Small intestine (tissue), 7 donors: ENCODE measurements at regions not wholly inside any gene's neighbourhood (a gene's known extent, or its start where the extent isn't known, plus 50 kb on each side); places are given as distances from the start of the nearest gene placed in this dataset.
"Not testable (repeated sequence)": the region's sequence is repeated elsewhere in the genome, so short reads cannot be mapped to it uniquely, and the experiment has no call there.

Experiments
- DNase-seq, 2 donors: peaks; one replicate each; pipeline versions ENCODE4 v3.0.0 to v3.0.0-alpha.2; 2013
- FAIRE-seq: peaks from 2 replicates; lab custom pipeline; 2012; peaks lifted over from hg19 to GRCh38; lab: Jason Lieb, UNC
- H3K27ac ChIP-seq, 3 donors: one replicate each; pipeline ENCODE4 v1.5.1; 2013; ENCODE audit warnings: low read length in 2 of 3, mild to moderate bottlenecking in 2 of 3, control low read depth in 1 of 3, inconsistent platforms in 1 of 3, low read depth in 1 of 3, moderate library complexity in 1 of 3
- H3K27me3 ChIP-seq, 3 donors: one replicate each; pipeline ENCODE4 v1.6.1; 2013; ENCODE audit warnings: low read length in 3 of 3, inconsistent platforms in 1 of 3; ENCODE audit not compliant: control insufficient read depth in 3 of 3, insufficient read depth in 3 of 3
- H3K36me3 ChIP-seq, 3 donors: one replicate each; pipeline ENCODE4 v1.6.1; 2013; ENCODE audit warnings: low read length in 3 of 3, inconsistent platforms in 1 of 3, low read depth in 1 of 3, mild to moderate bottlenecking in 1 of 3, moderate library complexity in 1 of 3; ENCODE audit not compliant: control insufficient read depth in 3 of 3, insufficient read depth in 2 of 3
- H3K4me1 ChIP-seq, 3 donors: one replicate each; pipeline ENCODE4 v1.6.1; 2013; ENCODE audit warnings: low read length in 2 of 3, inconsistent platforms in 1 of 3, low read depth in 1 of 3, mild to moderate bottlenecking in 1 of 3, moderate library complexity in 1 of 3; ENCODE audit not compliant: control insufficient read depth in 3 of 3, insufficient read depth in 2 of 3
- H3K4me3 ChIP-seq, 3 donors: one replicate each; pipeline ENCODE4 v1.5.1; 2013; ENCODE audit warnings: low read length in 3 of 3, control low read depth in 1 of 3, inconsistent platforms in 1 of 3, low read depth in 1 of 3, mild to moderate bottlenecking in 1 of 3, moderate library complexity in 1 of 3
- H3K9me3 ChIP-seq, 2 donors: one replicate each; pipeline ENCODE4 v1.6.1; 2013; ENCODE audit warnings: low read depth in 1 of 2, low read length in 1 of 2; ENCODE audit not compliant: control insufficient read depth in 2 of 2, insufficient read depth in 1 of 2
- WGBS, 3 donors: extraction: QIAGEN DNeasy Blood & Tissue Kit; methylation state at CpG; one replicate each; pipeline ENCODE4 v1.1.7; 2013; 5-methylcytosine and 5-hydroxymethylcytosine counted together
- donor health status: healthy with polysubstance abuse.
- donor health status: control.
- donor health status: control.
- donor health status: Bipolar disorder and iron deficiency.
- donor health status: healthy.

DNA sequence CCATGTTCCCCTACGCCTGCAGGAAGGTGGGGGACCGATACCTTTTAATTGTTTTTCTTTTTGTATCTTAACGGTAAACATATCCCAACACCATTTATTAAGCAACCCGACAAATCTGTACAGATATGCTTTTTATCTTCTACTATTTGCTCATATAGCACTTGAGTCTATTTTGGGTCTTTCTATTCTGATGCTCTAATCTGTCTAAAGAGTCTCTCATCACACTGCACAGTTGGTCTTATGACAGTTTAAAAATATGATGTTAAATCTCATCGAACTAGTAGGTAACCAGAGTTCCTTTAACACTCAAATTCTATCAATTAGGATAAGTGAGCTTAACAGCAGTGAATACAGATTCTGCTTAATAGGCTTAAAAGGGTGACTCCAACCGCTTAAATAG, 111.6 kb downstream of the SOCS6 start:
- Histone ChIP-seq H3K27ac (no peak overlapping the region), H3K36me3 (no peaks in the 10 kb centered on the region), H3K9me3 (no peaks in the 10 kb centered on the region), H3K27me3 (no peaks in the 10 kb centered on the region), H3K4me1 (no peaks in the 10 kb centered on the region), H3K4me3 (no peak overlapping the region)
- DNase-seq (no peak), FAIRE-seq (no peak)
- 77 to 85% (median 81%) methylated on average over 6 of the region's 6 CpGs for WGBS, 3 donors

DNA sequence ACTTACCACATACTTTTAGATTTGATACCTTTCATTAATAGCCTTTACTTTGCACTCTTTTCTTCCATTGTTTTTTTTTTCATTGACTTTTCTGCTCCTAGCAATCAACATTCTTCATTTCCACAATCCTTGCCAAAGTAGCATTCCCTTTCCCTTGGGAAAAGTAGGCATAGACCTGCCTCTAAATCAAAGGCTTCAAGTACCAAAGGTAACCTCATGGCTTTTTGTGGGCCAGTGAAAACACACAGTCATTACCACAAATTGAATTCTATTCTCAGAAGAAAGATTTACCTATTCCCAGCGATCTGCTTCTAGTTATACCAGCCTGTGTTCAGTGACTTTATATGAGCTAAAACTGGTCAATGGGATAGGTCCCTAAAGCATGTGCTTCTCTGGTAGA, 109.2 kb downstream of the SOCS6 start:
- Histone ChIP-seq H3K27ac (no peak overlapping the region), H3K9me3 (no peaks in the 10 kb centered on the region), H3K4me1 (no peaks in the 10 kb centered on the region), H3K36me3 (no peaks in the 10 kb centered on the region), H3K4me3 (no peak overlapping the region), H3K27me3 (no peaks in the 10 kb centered on the region)
- no peak for DNase-seq
- no peak for FAIRE-seq
- 83 to 89% (median 89%) methylated on average over 1 of the region's 1 CpG for WGBS, 3 donors

DNA sequence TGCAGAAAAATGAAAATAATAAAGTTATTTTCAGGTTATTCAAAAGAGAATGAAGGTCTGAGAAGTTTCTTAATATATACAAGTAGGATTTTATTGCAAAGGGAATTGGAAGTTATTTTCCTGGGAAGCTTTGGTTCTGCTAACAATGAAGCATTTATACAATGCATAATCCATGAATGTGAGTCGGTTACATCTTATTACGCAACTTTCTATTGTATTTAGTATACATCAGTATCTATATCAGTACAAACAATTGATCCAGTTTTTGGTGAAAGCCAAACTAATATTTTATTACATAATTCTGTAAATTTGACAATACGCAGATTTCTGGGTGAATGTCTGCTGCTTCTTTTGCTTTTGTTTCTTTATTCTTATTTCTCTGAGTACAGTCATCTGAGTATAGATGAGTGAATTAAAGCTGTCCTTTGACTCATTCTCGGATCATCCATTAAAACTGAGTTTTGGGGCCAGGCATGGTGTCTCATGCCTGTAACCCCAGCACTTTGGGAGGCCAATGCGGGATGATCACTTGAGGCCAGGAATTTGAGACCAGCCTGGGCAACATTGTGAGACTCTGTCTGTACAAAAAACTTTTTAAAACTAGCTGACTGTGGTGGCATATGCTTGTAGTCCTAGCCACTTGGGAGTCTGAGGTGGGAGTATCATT, 108.5 kb downstream of the SOCS6 start:
- Histone ChIP-seq H3K4me3 (no peak overlapping the region), H3K4me1 (no peaks in the 10 kb centered on the region), H3K27me3 (no peaks in the 10 kb centered on the region), H3K36me3 (no peaks in the 10 kb centered on the region), H3K9me3 (no peaks in the 10 kb centered on the region), H3K27ac (no peak overlapping the region)
- WGBS, 3 donors, result 84 to 88% (median 87%) methylated on average over 5 of the region's 5 CpGs
- FAIRE-seq (no peak), DNase-seq (no peak)

DNA sequence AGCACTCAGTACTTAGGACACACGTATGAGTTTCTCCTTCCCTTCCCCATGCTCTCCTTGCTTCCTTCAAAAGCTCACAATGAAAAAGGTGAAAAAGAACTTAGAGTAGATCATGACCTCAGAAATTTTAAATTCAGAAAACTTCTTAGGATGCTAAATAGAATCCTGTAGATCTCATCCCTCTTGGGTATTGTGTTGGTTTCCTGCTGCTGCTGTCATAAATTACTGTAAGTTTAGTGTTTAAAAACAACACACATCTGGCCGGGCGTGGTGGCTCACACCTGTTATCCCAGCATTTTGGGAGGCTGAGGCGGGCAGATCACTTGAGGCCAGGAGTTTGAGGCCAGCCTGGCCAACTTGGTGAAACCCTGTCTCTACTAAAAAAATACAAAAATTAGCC, 106.9 kb downstream of the SOCS6 start:
- WGBS, 3 donors, result 73 to 86% (median 84%) methylated on average over 4 of the region's 4 CpGs
- not testable (repeated sequence) for H3K36me3 ChIP-seq, H3K9me3 ChIP-seq, FAIRE-seq, DNase-seq, H3K27me3 ChIP-seq, H3K27ac ChIP-seq, H3K4me1 ChIP-seq, H3K4me3 ChIP-seq

DNA sequence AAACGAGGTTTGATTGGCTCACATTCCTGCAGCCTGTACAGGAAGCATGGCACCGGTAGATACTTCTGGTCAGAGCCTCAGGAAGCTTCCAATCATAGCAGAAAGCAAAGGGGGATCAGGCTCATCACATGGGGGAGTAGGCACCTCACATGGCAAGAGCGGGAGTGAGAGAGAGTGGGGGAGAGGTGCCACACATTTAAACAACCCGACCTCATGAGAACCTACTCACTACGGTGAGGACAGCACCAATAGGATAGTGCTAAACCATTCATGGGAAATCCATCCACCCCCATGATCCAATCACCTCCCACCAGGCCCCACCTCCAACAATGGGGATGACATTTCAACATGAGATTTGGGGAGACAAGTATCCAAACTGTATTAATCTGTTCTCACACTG, 105.8 kb downstream of the SOCS6 start:
- WGBS, 3 donors, result 91 to 94% (median 93%) methylated on average over 5 of the region's 5 CpGs
- Histone ChIP-seq H3K9me3 (no peaks in the 10 kb centered on the region), H3K27me3 (no peaks in the 10 kb centered on the region), H3K27ac (no peak overlapping the region), H3K4me3 (no peak overlapping the region), H3K36me3 (no peaks in the 10 kb centered on the region), H3K4me1 (no peaks in the 10 kb centered on the region)
- DNase-seq (no peak), FAIRE-seq (no peak)

DNA sequence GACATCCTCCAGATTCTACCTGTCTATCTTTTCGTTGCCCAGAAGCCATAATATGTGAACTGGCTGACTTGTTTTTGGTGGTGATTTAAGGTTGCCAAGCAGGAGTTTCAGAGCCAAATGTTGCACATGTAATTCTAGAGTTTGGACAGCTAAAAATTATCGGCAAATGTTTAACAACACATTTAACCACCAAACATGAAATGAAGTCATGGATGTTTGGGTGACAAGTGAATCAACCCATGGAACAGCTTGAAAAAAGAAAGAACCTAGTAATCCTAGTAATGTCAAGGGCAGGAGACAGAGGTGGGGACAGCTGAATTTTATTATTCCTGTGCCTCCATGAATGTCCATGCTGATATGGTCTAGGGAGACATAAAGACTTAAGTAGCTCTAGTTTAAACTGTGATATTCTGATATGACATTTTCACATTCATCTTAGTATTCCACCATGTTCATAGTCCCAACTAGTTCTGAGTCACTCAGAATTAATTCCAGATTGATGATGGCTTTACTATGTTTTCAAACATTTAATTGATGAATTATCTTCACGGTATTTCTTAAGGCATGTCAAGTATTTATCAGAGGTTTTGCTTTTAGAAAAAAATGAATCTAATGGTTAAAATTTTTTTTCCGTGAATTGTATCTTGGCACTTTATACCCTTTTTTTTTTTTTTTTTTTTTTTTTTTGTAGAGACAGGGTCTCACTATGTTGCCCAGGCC, 101.7 kb downstream of the SOCS6 start:
- H3K4me1 ChIP-seq, result no peaks in the 10 kb centered on the region
- WGBS, 3 donors, result 73 to 78% (median 74%) methylated on average over 4 of the region's 4 CpGs
- no peak overlapping the region for H3K27ac ChIP-seq
- no peaks in the 10 kb centered on the region for H3K27me3 ChIP-seq
- FAIRE-seq (no peak), DNase-seq (no peak)
- H3K36me3 ChIP-seq, result no peaks in the 10 kb centered on the region
- H3K9me3 ChIP-seq, result no peaks in the 10 kb centered on the region
- H3K4me3 ChIP-seq, result no peak overlapping the region

DNA sequence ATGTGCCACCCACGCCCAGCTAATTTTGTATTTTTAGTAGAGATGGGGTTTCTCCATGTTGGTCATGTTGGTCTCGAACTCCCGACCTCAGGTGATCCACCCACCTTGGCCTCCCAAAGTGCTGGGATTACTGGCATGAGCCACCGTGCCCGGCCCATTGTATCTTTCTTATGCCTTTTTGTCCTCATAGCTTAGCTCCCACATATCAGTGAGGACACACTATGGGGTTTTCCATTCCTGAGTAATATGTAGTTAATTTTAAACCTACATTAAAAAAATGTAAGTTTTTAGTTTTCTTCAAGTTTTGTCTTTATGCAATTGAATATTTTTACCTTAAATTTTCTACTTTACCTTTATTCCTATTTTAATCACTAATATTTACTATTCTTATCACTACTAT, 100.2 kb downstream of the SOCS6 start:
- 87 to 95% (median 93%) methylated on average over 5 of the region's 5 CpGs for WGBS, 3 donors
- H3K27ac ChIP-seq, H3K27me3 ChIP-seq, H3K36me3 ChIP-seq, FAIRE-seq, H3K4me3 ChIP-seq, H3K9me3 ChIP-seq, DNase-seq, H3K4me1 ChIP-seq: not testable (repeated sequence)

DNA sequence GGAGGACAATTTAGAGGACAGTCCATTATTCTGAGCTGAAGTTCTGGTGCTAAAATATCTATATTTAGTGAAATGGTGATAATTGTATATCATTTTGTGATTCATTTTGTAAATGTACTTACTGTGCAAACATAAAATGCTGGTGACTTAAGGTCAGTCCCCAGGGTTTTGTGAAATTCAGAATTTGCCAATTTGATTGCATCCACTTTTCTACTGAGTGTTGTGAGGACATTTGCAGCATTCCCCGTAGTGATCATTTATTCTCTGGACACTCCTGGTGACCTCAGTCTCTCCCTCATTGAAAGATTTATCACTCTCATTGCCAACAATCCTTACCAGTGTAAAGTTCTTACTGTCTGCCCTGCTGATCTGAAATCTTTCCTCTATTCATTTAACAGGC, 98.2 kb downstream of the SOCS6 start:
- H3K27ac ChIP-seq, result no peak overlapping the region
- no peak for FAIRE-seq

More for the DNA sequence above, 98.2 kb downstream of the SOCS6 start:
- WGBS, 3 donors, result 76 to 84% (median 80%) methylated on average over 1 of the region's 1 CpG
- Histone ChIP-seq H3K4me1 (peaks cover 0 to 4% (median under 1%) of the 10 kb centered on the region in 3 donors), H3K36me3 (peaks cover 0 to 2% (median 0%) of the 10 kb centered on the region in 3 donors), H3K27me3 (no peaks in the 10 kb centered on the region), H3K9me3 (no peaks in the 10 kb centered on the region), H3K4me3 (no peak overlapping the region)
- DNase-seq, result no peak
